A549 (cell line): ENCODE measurements at regions not wholly inside any gene's neighbourhood (a gene's known extent, or its start where the extent isn't known, plus 50 kb on each side); places are given as distances from the start of the nearest gene placed in this dataset.
"Not testable (repeated sequence)": the region's sequence is repeated elsewhere in the genome, so short reads cannot be mapped to it uniquely, and the experiment has no call there.

Experiments
- BHLHE40 ChIP-seq: IDR thresholded peaks from 2 replicates; pipeline ENCODE4 v1.6.1; 2012; ENCODE audit warnings: low read depth, low read length, inconsistent platforms
- CTCF ChIP-seq: fragments of >200 bp; sonication (Bioruptor Twin); formaldehyde crosslinking; IDR thresholded peaks from 3 replicates; pipeline ENCODE4 v1.5.1; 2016
- HOXB13 ChIP-seq: fragments of 250-450 bp; sonication (Bioruptor Pico); IDR thresholded peaks from 2 replicates; pipeline ENCODE4 v1.5.0; 2020; ENCODE audit warnings: low read depth, mild to moderate bottlenecking, moderate library complexity
- JUN ChIP-seq, 2 experiments: fragments of >200 bp; sonication (Bioruptor Twin); formaldehyde crosslinking; IDR thresholded peaks; 2 replicates in 1 of 2; 3 replicates in 1 of 2; pipeline ENCODE4 v1.6.1; 2016 to 2017
- MAFK ChIP-seq: fragments of 450-650 bp; IDR thresholded peaks from 2 replicates; pipeline ENCODE4 v1.6.1; 2014; ENCODE audit not compliant: partially characterized antibody
- MAX ChIP-seq: IDR thresholded peaks from 2 replicates; pipeline ENCODE4 v1.6.1; 2012
- MYC ChIP-seq: IDR thresholded peaks from 2 replicates; pipeline ENCODE4 v1.6.1; 2012; ENCODE audit warnings: mild to moderate bottlenecking, inconsistent platforms, low read length, improper control_type of control experiment, borderline replicate concordance
- NR3C1 ChIP-seq: fragments of >200 bp; sonication (Bioruptor Twin); formaldehyde crosslinking; IDR thresholded peaks from 3 replicates; pipeline ENCODE4 v1.6.1; 2017
- PHF8 ChIP-seq: fragments of 200-600 bp; sonication (generic); IDR thresholded peaks from 2 replicates; pipeline ENCODE4 v1.6.1; 2016; ENCODE audit warnings: low read depth, mild to moderate bottlenecking, antibody characterized with exemption, moderate library complexity, borderline replicate concordance
- POLR2A ChIP-seq: IDR thresholded peaks from 2 replicates; pipeline ENCODE4 v1.6.1; 2012; ENCODE audit warnings: mild to moderate bottlenecking, low read length
- POLR2AphosphoS2 ChIP-seq: conservative IDR thresholded peaks from 2 replicates; pipeline ENCODE4 v1.6.1; 2012; ENCODE audit warnings: low read length, improper control_type of control experiment, inconsistent platforms
- REST ChIP-seq: fragments of 200-600 bp; sonication (generic); IDR thresholded peaks from 2 replicates; pipeline ENCODE4 v1.6.1; 2016; ENCODE audit warnings: antibody characterized with exemption, mild to moderate bottlenecking, moderate library complexity
- USF2 ChIP-seq: fragments of 450-650 bp; IDR thresholded peaks from 2 replicates; pipeline ENCODE4 v1.6.1; 2014; ENCODE audit warnings: antibody characterized with exemption

DNA sequence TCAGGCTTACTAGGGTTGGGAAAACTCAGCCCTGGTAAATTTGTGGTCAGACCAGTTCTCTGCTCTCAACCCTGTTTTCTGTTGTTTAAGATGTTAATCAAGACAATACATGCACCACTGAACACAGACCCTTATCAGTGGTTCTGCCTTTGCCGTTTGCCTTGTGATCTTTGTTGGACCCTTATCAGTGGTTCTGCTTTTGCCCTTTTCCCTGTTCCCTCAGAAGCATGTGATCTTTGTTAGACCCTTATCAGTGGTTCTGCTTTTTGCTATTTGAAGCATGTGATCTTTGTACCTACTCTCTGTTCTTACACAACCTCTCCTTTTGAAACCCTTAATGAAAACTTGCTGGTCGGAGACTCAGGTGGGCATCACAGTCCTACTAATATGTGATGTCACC lies 133.9 kb upstream of the NBPF11 start:
- not testable (repeated sequence) for TF ChIP-seq USF2; REST; CTCF; MYC; JUN (IDR thresholded peaks at IDR 0.05); NR3C1; MAX; POLR2A; BHLHE40; PHF8; MAFK; POLR2AphosphoS2; HOXB13 (CRISPR knock-in tag)
